ENCODE measurements at regions not wholly inside any gene's neighbourhood (a gene's known extent, or its start where the extent isn't known, plus 50 kb on each side); places are given as distances from the start of the nearest gene placed in this dataset.

- DNase-seq (ENCODE audit: insufficient read length, low spot score), result no peak
- TF ChIP-seq POLR2A (IDR thresholded peaks at IDR 0.05; ENCODE audit: low read depth, low read length), result no peak
- FAIRE-seq, result no peak
Observed at GRCh38 chr6:159609652-159610178, 83.3 kb downstream of the SOD2 start.

- DNase-seq (ENCODE audit: insufficient read length, low spot score), result peak; percentile 8
- no peak for FAIRE-seq
- TF ChIP-seq POLR2A (IDR thresholded peaks at IDR 0.05; ENCODE audit: low read depth, low read length), result no peak
Observed at GRCh38 chr6:159608961-159609651, 83.9 kb downstream of the SOD2 start.

- no peak for FAIRE-seq
- no peak for DNase-seq (ENCODE audit: insufficient read length, low spot score)
Observed at GRCh38 chr6:159606786-159607185, 86.3 kb downstream of the SOD2 start.

GRCh38 chr6:159604443-159604956 lies 88.5 kb downstream of the SOD2 start:
- no peak for FAIRE-seq
- no peak for DNase-seq (ENCODE audit: insufficient read length, low spot score)

More at GRCh38 chr6:159606786-159607185, 86.3 kb downstream of the SOD2 start:
- no peak for TF ChIP-seq POLR2A (IDR thresholded peaks at IDR 0.05; ENCODE audit: low read depth, low read length)

GRCh38 chr6:159602431-159603041 lies 90.5 kb downstream of the SOD2 start:
- FAIRE-seq (no peak), DNase-seq (ENCODE audit: insufficient read length, low spot score) (no peak)
- no peak for TF ChIP-seq POLR2A (IDR thresholded peaks at IDR 0.05; ENCODE audit: low read depth, low read length)

More at GRCh38 chr6:159604443-159604956, 88.5 kb downstream of the SOD2 start:
- no peak for TF ChIP-seq POLR2A (IDR thresholded peaks at IDR 0.05; ENCODE audit: low read depth, low read length)

- no peak for FAIRE-seq
- no peak for TF ChIP-seq POLR2A (IDR thresholded peaks at IDR 0.05; ENCODE audit: low read depth, low read length)
- DNase-seq (ENCODE audit: insufficient read length, low spot score), result no peak
Observed at GRCh38 chr6:159601211-159601610, 91.8 kb downstream of the SOD2 start.

GRCh38 chr6:159595173-159595572 lies 97.9 kb downstream of the SOD2 start:
- FAIRE-seq, result peak; percentile 95
- TF ChIP-seq POLR2A (IDR thresholded peaks at IDR 0.05; ENCODE audit: low read depth, low read length), result no peak

GRCh38 chr6:159594750-159595117 lies 98.3 kb downstream of the SOD2 start:
- DNase-seq (ENCODE audit: insufficient read length, low spot score) (peak; percentile 9), FAIRE-seq (no peak)
- TF ChIP-seq POLR2A (IDR thresholded peaks at IDR 0.05; ENCODE audit: low read depth, low read length), result no peak

More at GRCh38 chr6:159595173-159595572, 97.9 kb downstream of the SOD2 start:
- peak; percentile 20 for DNase-seq (ENCODE audit: insufficient read length, low spot score)

- no peak for TF ChIP-seq POLR2A (IDR thresholded peaks at IDR 0.05; ENCODE audit: low read depth, low read length)
- FAIRE-seq (no peak), DNase-seq (ENCODE audit: insufficient read length, low spot score) (peak; percentile 15)
Observed at GRCh38 chr6:159594106-159594749, 98.8 kb downstream of the SOD2 start.

- TF ChIP-seq POLR2A (IDR thresholded peaks at IDR 0.05; ENCODE audit: low read depth, low read length), result no peak
- DNase-seq (ENCODE audit: insufficient read length, low spot score) (no peak), FAIRE-seq (no peak)
Observed at GRCh38 chr6:159590835-159591234, 102.2 kb downstream of the SOD2 start.

GRCh38 chr6:159586684-159587083 lies 106.4 kb downstream of the SOD2 start:
- no peak for DNase-seq (ENCODE audit: insufficient read length, low spot score)
- no peak for TF ChIP-seq POLR2A (IDR thresholded peaks at IDR 0.05; ENCODE audit: low read depth, low read length)
- FAIRE-seq, result no peak

GRCh38 chr6:159582736-159583135 lies 110.3 kb downstream of the SOD2 start:
- TF ChIP-seq POLR2A (IDR thresholded peaks at IDR 0.05; ENCODE audit: low read depth, low read length), result no peak
- FAIRE-seq, result no peak
- no peak for DNase-seq (ENCODE audit: insufficient read length, low spot score)

- DNase-seq (ENCODE audit: insufficient read length, low spot score) (no peak), FAIRE-seq (no peak)
- no peak for TF ChIP-seq POLR2A (IDR thresholded peaks at IDR 0.05; ENCODE audit: low read depth, low read length)
Observed at GRCh38 chr6:159578629-159579028, 114.4 kb downstream of the SOD2 start.

GRCh38 chr6:159577564-159577963 lies 115.5 kb downstream of the SOD2 start:
- DNase-seq (ENCODE audit: insufficient read length, low spot score), result no peak
- FAIRE-seq, result no peak
- no peak for TF ChIP-seq POLR2A (IDR thresholded peaks at IDR 0.05; ENCODE audit: low read depth, low read length)
